CD4-positive, alpha-beta T cell treated with Interferon alpha-2 for 1 hour (primary cell): ENCODE measurements at regions not wholly inside any gene's neighbourhood (a gene's known extent, or its start where the extent isn't known, plus 50 kb on each side); places are given as distances from the start of the nearest gene placed in this dataset.
"Not testable (repeated sequence)": the region's sequence is repeated elsewhere in the genome, so short reads cannot be mapped to it uniquely, and the experiment has no call there.

Source experiments
- DNase-seq, 2 donors: peaks; one replicate each; pipeline ENCODE4 v3.0.0-alpha.2; 2020 to 2022

DNA sequence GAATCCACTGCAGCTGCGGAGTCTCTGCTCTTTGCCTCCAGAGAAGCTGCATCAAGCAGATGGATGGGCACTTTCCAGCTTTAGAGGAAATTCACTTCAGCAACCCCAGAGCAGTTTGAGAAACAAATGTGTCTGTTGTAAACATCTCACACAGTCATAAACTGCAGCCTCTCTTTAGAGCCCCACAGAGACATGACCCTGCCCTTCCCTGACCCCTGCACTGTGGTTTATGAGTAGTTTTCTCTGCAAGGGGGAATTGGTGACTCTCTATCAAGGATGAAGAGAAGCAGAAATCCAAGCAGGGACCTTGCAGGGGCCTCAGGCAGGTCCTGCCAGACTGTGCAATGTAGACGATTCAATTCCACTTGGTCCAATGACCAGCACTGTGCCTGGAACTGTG is 160.2 kb downstream of the SH2D4B start:
- no peak for DNase-seq

DNA sequence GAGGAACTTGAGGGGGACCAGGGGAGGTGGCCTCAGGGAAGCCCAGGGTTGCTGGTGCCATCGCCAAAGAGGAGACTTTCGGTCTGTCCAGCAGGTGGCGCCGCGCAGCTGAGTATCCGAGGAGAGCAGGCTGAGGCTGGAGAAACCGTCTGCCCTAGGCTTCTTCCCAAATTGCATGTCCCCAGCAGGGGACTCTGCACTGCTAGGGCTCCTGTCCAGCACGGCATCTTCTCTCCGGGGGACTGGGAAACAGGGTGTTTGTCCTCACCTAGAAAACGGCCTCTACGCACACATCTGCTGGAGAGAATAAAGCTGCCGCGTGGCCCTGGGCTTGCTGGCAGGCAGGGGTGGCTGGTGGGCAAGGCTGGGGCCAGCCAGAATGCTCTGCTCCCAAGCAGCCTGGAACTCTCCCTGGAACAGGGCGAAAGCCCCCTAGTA is 161.9 kb downstream of the SH2D4B start:
- DNase-seq = peak; percentile 46 to 55

DNA sequence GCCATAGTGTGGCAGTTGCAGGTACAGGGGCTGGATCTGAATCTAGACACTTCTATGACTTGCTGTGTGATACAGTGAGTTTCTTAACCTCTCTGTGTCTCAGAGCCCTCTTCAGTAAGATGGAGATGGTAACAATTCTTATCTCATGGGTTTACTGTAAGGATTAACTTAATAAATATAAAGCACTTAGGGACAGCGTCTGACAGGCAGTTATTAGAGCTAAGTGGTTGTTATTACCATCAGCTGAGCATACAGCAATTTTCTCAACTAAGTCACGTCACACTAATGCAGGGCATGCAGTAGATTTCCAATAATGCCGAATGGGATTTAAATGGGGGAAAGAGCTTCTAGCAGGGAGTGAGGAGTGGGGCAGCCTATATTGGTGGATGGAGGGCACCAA is 162.6 kb downstream of the SH2D4B start:
- DNase-seq = no peak

DNA sequence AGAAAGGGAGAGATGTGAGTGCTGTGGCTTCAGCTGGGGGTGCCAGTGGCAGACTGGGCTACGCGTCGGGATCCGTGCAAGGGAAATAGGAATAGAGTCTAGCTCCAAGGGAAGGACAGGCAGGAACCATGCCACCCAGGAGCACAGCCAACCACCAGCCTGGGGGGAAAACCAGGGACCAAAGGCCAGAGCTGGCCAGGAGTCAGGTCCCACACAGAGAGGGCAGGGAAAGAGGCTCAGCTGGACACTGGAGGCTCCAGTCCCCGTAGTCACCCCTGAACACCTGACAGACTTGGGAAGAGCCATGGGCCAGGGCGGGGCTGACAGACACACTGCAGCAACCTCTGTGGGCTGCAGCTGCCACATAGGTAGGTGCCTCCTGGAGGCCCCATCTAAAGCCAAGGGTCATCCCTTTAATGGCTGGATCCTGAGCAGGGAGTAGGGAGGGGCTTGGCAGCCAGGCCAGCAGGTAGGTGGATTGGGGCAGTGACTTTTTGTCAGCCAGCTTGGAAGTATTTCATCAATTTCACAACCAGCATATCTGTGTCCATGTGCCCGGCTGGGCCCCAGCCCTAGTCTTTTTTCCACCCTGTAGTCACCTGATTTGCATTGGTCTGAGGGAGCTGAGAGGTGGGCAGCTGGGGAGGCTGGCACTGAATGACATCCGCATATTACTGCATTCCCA is 163.2 kb downstream of the SH2D4B start:
- DNase-seq = no peak

DNA sequence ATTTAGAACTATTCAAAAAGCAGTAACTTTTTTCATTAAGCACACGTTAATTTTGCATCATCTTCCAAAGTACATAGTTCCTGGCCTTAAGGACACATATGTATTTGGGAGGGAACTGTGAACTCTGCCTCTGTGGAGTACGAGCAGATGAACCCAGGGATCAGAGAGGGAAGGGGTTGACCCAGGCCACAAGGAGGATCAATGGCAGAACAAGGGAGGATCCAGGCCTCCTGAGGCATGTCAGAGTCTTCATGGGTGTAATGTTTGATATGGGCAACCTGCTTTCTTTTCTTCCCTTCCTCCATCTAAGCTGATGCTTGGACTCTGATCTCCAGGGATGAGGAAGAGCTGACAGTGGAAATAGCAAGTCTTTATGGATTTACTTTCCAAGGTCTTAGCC is 164.0 kb downstream of the SH2D4B start:
- no peak for DNase-seq

DNA sequence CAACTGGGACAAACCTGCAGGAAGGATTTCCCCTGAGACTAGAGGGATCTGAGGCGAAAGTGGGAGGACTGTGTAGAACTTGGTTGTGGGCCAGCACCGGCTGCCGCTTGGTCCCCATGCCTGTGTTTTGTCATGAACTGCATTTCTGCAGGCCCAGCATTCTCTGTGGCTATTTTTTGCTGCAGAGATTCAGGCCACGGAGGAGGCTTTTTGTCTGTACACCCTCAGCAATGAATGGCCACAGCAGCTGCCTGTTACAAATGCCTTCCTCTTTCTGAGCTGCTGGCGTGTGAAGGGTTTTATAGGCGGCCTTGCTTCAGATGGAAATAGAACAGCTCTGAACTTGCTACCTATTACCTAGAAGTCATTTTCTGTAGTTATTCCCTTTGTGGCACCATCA is 164.4 kb downstream of the SH2D4B start:
- DNase-seq = no peak

DNA sequence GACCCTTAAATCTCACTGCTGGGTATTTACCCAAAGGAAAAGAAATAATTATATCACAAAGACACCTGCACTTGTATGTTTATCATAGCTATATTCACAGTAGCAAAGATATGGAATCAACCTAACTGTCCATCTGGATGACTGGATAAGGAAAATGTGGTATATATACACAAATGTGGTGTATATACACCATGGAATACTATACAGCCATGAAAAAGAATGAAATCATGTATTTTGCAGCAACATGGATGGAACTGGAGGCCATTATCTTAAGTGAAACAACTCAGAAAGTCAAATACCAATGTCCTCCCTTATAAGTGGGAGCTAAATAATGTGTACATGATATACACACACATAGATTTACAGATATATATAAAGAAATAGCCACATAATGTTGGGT is 168.2 kb downstream of the SH2D4B start:
- DNase-seq = no peak

DNA sequence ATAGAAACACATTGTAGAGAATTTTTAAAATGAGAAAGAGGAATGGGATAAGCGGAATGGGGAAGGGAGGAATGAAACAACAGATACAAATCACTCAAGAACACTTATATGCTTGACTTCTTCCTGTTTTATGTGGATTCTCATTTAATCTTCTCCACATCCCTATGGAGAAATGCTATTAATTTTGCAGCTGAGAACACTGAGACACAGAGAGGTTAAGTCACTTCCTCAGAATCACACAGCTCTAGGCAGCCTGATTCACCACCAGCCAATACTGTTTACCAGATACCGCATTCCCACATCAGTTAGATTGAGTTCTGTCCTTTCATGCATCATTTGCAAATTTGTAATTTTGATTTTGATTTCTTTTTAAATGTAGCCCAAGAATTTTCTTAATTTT is 170.5 kb downstream of the SH2D4B start:
- DNase-seq = no peak

DNA sequence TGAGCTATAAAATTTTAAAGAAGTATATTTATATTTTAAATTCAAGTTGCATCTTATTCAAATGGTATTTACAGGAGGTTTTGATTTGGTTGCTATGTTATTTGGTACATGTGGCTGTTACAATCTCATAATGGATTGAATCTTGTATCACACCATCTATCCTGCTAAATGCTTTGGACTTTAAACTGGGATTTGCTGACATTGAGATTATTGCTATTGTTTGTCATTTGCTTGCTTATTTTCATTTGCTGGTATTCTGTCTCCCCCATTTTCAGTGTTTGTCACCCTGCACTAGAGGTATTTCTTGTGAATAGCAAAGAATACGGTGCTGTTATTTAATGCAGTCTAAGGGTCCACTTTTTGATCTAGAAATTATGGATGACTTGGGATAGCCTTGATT is 171.1 kb downstream of the SH2D4B start:
- DNase-seq = no peak

DNA sequence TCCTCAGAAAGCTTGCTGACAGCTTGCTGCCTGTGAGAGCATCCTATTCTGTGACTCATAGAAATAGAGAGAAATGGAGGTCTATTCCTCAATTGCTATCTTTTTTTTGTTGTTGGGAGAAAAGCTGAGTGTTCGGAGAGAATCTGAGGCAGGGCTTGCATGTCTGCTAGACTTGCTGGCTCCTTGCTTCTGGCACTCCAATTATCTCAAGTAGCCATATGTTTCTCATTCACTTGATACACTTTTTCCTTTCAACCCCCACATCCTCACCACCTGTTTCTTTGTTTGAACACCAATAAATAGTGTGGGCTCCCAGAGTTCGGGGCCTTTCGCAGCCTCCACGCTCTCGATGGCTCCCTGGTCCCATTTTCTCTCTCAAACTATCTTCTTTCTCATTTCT is 172.2 kb downstream of the SH2D4B start:
- DNase-seq = no peak

DNA sequence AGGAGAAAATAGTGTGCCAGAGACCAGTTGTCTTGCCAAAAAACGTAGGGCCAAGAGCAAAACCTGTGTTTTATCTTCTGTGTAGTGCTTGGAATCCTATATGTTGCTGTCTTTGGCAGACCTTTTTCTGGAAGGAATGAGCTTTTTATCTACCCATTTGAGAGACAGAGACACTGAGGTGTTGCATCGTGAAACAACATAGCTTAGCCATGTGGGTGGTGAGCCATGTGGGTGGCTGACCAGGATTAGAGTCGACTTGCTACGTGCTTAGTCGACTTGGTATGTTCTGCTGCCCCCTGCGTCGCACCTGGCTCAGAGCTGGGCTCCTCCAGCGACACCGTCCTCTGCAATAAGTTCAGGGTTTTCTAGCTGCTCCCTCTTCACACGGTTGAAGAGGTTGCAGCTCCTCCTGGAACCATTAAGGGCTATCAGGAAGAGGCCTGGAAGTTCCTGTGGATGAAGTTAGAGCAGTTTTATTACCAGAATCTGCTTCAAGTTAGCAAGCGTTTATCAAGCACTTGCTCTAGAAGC is 175.8 kb downstream of the SH2D4B start:
- DNase-seq = no peak

DNA sequence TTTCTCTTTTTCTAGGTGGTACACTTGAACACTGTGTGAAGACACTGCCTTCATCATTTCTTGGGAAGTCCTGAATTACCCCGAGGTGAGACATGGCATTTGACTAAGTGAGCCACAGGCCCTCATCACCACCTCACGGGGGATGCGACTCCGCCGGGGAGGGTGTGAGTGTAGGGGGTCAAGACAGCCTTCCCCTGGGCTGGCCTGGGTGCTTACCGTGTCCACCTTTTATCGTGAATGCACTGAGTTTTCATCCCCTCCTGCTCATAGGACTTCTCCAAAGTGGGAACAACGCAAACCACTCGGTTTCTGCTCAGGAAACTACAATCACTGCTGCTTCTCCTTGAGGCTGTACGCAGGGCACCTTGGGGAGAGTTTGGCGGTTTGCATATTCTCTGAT is 176.9 kb downstream of the SH2D4B start:
- no peak for DNase-seq

DNA sequence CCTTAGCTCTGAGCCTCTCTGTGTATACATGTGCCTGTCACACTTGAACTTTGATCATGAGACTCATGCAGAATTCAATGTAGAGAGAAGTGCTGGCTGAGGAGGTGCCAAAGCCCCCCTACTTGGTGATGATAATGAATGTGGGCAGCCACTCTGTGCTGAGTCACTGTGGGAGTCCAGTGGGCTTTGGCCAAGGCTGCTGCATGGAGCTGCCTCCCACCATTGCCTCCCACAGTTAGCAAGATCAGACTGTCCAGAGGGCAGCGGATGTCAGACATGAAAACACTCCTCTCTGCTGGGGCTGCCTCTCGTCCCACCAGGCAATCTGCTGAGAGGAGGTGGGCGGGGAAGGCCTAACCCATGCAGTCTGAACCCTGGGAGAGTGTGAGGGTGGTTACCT is 180.3 kb downstream of the SH2D4B start:
- DNase-seq = no peak

DNA sequence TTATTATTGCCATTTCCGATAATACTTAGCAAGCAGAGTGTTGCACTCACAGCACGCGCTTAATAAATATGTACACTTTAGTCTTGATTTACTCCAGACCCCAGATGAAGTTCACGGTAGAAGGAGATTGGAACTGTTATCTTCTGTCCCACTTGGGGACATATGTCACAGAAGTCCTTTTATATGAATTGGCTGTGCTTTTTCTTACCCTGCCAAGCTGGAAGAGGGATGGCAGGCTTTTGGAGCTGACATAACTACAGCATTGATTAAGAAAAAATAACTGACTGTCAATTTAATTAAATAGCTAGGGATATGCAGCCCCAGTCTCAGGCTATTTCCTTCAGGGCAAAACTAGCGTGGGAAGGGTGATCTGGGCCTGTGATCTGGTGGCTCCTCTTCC is 182.2 kb downstream of the SH2D4B start:
- no peak for DNase-seq

DNA sequence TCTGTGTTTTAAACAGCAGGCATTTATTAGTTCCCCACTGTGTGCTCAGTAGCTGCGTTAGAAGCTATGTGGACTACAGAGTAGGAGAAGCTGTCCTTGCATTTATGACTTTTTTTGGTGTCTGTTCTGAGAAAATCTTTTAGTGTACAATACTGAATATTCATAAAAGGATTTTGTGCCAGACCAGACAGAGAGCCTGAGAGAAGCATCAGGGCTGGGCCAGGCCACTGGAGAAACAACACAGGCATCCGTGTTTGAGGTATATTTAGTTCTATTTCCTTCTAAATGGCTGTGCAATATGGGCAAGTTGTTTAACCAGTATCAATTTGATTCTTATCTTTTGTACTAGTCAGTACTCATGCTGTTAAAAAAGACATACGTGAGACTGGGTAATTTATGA is 182.8 kb downstream of the SH2D4B start:
- no peak for DNase-seq

DNA sequence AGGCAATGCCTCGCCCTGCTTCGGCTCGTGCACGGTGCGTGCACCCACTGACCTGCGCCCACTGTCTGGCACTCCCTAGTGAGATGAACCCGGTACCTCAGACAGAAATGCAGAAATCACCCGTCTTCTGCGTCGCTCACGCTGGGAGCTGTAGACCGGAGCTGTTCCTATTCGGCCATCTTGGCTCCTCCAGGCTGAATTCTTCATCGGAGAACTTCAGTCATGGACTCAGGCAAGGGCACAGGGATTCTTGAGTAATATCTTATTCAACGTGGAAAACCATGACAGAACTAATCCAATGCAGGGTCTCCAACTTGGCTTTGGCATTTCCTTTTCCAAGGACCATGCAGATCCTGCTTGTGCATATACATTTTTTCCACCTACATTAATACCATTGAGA is 190.7 kb downstream of the SH2D4B start:
- not testable (repeated sequence) for DNase-seq

DNA sequence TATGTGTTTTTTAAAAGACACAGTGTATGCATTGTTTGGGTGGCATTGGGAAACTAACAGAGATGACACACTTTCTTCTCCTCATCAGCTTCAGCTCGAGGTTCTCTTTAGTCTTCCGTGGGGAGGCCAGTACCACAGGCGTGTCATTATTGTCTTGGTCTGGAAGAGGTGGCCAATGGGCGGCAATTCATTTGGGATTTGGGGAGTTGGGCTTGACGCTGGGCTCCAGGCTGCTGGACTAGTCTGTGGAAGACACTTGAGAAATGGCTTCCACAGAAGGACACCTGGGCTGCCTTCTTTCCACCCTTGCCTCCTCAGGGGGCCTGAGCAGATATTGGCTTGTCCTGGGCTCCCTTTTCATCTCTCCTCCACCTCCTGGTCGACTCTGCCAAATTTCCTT is 192.2 kb downstream of the SH2D4B start:
- DNase-seq = no peak

DNA sequence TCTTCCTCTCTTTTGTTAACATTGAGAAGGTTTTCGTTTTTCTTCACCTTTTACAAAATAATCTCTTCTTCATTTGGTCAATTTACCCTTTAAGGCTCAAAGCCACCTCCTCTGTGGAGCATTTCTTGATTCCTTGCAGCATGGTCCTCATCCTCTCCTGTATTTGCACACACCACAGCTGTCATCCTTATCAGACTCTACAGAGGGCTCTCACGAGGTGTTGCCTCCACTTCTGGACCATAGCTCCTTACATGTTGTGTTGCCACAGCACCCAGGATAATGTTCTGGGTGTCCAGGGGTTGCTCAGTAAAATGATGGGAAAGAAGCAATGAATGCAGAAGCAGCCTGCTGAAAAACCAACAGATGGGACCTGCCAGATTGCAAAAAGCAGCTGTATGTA is 192.8 kb downstream of the SH2D4B start:
- no peak for DNase-seq

DNA sequence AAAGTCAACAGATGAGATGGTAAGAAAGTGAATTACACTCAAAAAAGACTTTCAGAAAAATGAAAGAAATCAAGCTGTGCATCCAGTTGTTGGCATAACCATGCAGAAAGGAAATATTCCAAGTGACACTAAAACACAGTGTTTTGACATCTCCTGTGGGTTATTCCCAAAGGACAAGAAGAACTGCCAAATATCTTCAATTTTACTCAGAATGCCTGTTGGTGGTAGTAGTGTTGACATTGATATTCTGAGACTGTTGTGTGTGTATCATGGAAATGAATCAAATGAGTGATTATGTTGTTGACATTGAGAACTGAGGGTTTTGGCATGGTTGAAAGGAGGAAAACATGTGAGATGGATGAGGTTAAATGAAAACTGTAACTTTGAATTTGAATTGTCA is 196.9 kb downstream of the SH2D4B start:
- no peak for DNase-seq

DNA sequence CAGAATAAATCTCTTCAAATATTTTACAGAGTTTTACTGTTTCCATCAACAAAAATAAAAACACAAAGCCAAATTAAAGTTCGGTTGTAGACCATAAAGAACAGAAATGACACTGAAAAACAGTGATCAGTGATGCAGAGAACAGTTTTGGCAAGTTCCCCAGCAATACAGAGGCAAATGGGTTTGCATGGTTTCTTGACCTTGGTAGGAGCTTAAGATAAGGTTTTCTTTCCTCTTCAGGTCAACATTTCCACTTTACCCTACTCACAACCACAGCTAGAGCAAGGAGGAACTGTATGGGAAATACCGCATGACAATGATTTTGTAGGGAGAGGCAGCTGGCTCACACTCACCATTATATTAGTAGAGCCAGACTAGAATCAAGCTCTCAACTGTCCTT is 199.5 kb downstream of the SH2D4B start:
- DNase-seq = no peak

DNA sequence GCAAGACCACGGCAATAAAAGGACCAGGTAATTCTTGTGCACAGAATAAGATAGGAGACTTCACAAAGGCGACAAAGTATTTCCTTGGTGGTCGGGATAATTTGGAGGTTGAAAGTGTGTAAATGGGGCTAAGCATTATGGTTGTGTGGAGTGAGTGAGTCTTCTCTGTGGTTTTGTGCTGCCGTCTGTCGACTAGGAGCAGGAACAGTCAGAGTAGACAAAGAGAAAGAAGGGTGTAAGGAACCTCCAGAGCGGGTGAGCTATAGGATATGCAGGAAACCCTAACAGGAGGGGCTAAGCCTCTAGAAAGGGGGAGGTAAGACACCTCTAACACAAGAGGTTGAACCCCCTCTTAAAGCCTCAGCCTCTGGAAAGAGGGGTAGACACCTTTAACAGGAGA is 201.6 kb downstream of the SH2D4B start:
- DNase-seq = no peak

DNA sequence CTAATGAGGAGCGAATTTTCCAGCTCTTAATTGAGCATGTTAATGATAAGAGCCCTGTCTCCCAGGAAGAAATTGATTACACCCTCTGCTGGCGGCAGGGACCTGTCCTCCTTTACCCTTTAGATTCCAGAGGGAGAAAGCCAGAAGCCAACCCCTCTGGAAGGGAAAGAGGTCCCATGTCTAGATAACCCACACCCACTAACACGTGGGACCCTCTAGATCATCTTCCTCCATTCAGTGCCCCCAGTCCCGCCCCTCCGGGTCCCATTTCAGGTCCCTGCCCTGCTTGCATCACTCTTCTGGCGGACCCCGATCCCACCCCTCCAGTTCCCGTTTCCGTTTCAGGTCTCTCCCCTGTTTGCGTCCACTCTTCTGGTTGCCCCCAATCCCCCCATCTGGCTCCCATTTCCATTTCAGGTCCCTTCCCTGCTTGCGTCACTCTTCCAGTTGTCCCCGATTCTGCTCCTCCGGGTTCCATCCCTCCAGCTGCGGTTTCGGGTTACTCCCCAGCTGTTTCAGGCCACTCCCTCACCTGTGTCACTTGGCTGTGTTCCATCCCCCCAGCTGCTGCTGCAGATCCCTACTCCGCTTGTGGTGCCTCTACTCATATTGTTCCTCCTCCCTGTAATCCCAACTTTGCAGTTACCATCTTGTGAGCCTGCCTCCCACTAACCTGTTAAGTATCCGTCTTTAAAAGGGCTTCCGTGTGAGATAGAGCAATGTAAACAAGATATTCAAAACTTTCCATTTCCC is 202.4 kb downstream of the SH2D4B start:
- no peak for DNase-seq

DNA sequence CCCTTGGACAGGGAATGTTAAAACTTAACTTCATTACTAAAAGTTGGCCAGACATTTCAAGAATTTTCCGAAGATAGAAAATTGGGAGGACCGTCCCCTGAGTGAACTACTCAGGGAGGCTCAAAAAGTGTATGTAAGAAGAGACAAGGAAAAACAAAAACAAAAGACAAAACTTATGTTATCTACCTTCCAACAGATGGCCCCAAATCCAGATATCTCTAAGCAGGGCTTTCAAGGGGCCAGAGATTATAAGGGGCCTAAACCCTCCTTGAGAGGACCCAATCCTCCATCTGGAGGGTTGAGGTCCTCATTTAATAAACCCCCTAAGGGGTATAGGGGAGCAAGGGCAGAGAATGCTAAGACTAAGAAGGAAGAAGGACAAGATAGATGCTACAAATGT is 203.6 kb downstream of the SH2D4B start:
- no peak for DNase-seq

DNA sequence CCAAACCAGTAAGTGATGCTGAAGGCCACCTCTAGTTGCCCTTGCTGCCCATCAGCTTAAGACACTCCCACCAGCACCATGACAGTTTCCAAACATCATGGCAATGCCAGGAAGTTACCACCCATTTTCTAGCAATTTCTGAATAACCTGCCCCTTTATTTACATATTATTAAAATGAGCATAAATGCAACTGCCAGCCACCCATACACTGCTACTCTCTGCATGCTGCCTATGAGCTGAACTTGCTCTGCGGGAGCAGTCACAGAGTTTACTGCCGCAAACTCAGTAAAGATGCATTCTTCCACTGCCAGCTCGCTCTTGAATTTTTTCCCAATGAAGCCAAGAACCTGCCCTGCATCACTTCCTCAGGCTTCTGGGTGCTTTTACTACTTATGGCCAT is 212.6 kb downstream of the SH2D4B start:
- no peak for DNase-seq

DNA sequence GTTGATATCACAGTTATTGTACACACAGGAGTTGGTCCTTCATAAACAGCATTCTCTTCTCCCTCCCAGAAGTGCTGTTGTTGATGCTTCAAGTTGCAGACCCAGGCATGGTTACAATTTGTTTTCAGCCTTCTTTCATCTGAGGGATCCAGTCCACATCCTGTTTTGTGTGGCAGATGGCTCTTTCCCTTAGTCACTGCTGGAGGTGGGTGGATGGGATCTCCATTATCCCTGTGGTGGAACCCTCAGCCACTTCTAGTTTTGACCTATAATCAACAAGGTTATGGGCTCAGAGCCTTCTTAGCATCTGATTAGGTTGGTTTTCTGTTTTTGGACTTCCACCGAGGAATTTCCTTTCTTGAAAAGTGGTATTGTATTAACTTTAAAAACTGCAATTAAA is 214.2 kb downstream of the SH2D4B start:
- DNase-seq = no peak
